Neural cell (in vitro differentiated cells): ENCODE measurements at regions not wholly inside any gene's neighbourhood (a gene's known extent, or its start where the extent isn't known, plus 50 kb on each side); places are given as distances from the start of the nearest gene placed in this dataset.

Experiments
- H2AFZ ChIP-seq: fragments of 200-600, 300-800 bp; sonication (generic), shearing (Covaris generic); 2 replicates; pipeline ENCODE4 v1.6.0; 2014; ENCODE audit warnings: low read depth, mild to moderate bottlenecking, antibody characterized with exemption, low read length, moderate library complexity
- H3F3A ChIP-seq: fragments of 200-600 bp; shearing (Covaris generic); 2 replicates; pipeline ENCODE4 v1.6.1; 2016; ENCODE audit warnings: mild to moderate bottlenecking, moderate library complexity, mixed read lengths, antibody characterized with exemption, low read length; ENCODE audit not compliant: insufficient read depth, poor library complexity, severe bottlenecking
- H3K27ac ChIP-seq: fragments of 200-600, 300-800 bp; sonication (generic), shearing (Covaris generic); 2 replicates; pipeline ENCODE4 v1.5.1; 2014; ENCODE audit warnings: mild to moderate bottlenecking, low read length, moderate library complexity
- H3K27me3 ChIP-seq: fragments of 300-800, 200-600 bp; sonication (generic), shearing (Covaris generic); 2 replicates; pipeline ENCODE4 v1.6.0; 2014; ENCODE audit warnings: mild to moderate bottlenecking, low read depth, low read length, moderate library complexity; ENCODE audit not compliant: insufficient read depth
- H3K36me3 ChIP-seq: fragments of 300-800, 200-600 bp; sonication (generic), shearing (Covaris generic); 2 replicates; pipeline ENCODE4 v1.5.1; 2014; ENCODE audit warnings: mild to moderate bottlenecking, antibody characterized with exemption, low read length, moderate library complexity; ENCODE audit not compliant: insufficient read depth
- H3K4me2 ChIP-seq: fragments of 300-800, 200-600 bp; sonication (generic), shearing (Covaris generic); 2 replicates; pipeline ENCODE4 v1.6.0; 2014; ENCODE audit warnings: mild to moderate bottlenecking, low read length
- H3K4me3 ChIP-seq: fragments of 300-800, 200-600 bp; sonication (generic), shearing (Covaris generic); 2 replicates; pipeline ENCODE4 v1.5.1; 2014; ENCODE audit warnings: mild to moderate bottlenecking, low read length, moderate library complexity
- H3K79me2 ChIP-seq: fragments of 200-600 bp; shearing (Covaris generic); replicated peaks from 2 replicates; pipeline ENCODE4 v1.6.0; 2014; ENCODE audit warnings: mild to moderate bottlenecking, low read length, moderate library complexity; ENCODE audit not compliant: insufficient read depth
- H3K9ac ChIP-seq: fragments of 300-800, 200-600 bp; sonication (generic), shearing (Covaris generic); 2 replicates; pipeline ENCODE4 v1.6.1; 2016; ENCODE audit warnings: mild to moderate bottlenecking, low read length, mixed read lengths
- H3K9me2 ChIP-seq: fragments of 200-600 bp; shearing (Covaris generic); 2 replicates; pipeline ENCODE4 v1.6.1; 2016; ENCODE audit warnings: mild to moderate bottlenecking, low read length, mixed read lengths; ENCODE audit not compliant: insufficient read depth
- H3K9me3 ChIP-seq: fragments of 200-600, 300-800 bp; sonication (generic), shearing (Covaris generic); 2 replicates; pipeline ENCODE4 v1.6.1; 2016; ENCODE audit warnings: mild to moderate bottlenecking, mixed run types, low read length, moderate library complexity, mixed read lengths
- H4K20me1 ChIP-seq: fragments of 200-600 bp; shearing (Covaris generic); 2 replicates; pipeline ENCODE4 v1.6.1; 2016; ENCODE audit warnings: mild to moderate bottlenecking, mixed run types; ENCODE audit not compliant: insufficient read depth
- CTCF ChIP-seq: fragments of 450-650 bp; IDR thresholded peaks from 2 replicates; pipeline ENCODE4 v1.5.1; 2014; ENCODE audit warnings: antibody characterized with exemption, mild to moderate bottlenecking, moderate library complexity; ENCODE audit not compliant: poor library complexity, severe bottlenecking
- EP300 ChIP-seq: fragments of 450-650 bp; conservative IDR thresholded peaks from 2 replicates; pipeline ENCODE4 v1.6.1; 2014; ENCODE audit warnings: antibody characterized with exemption, mild to moderate bottlenecking, moderate library complexity; ENCODE audit not compliant: poor library complexity, severe bottlenecking
- EZH2 ChIP-seq: fragments of 200-600, 300-800 bp; shearing (Covaris generic), sonication (generic); IDR thresholded peaks from 2 replicates; pipeline ENCODE4 v1.6.1; 2014; ENCODE audit warnings: antibody characterized with exemption, low read length, borderline replicate concordance, mild to moderate bottlenecking; ENCODE audit not compliant: insufficient read depth, poor library complexity, severe bottlenecking
- MXI1 ChIP-seq: fragments of 450-650 bp; conservative IDR thresholded peaks from 2 replicates; pipeline ENCODE4 v1.6.1; 2014; ENCODE audit warnings: antibody characterized with exemption, mild to moderate bottlenecking; ENCODE audit not compliant: poor library complexity, severe bottlenecking
- POLR2AphosphoS5 ChIP-seq: IDR thresholded peaks from 2 replicates; pipeline ENCODE4 v1.6.1; 2012
- RAD21 ChIP-seq: fragments of 450-650 bp; conservative IDR thresholded peaks from 2 replicates; pipeline ENCODE4 v1.6.1; 2014; ENCODE audit warnings: antibody characterized with exemption, mild to moderate bottlenecking, moderate library complexity
- REST ChIP-seq: IDR thresholded peaks from 2 replicates; pipeline ENCODE4 v1.6.1; 2012; ENCODE audit warnings: borderline replicate concordance
- SMC3 ChIP-seq: fragments of 450-650 bp; conservative IDR thresholded peaks from 2 replicates; pipeline ENCODE4 v1.6.1; 2014; ENCODE audit warnings: antibody characterized with exemption, mild to moderate bottlenecking, moderate library complexity; ENCODE audit not compliant: poor library complexity
- TAF1 ChIP-seq: IDR thresholded peaks from 2 replicates; pipeline ENCODE4 v1.6.1; 2012; ENCODE audit warnings: low read depth

- Histone ChIP-seq H3K79me2 (no peaks in the 10 kb centered on the region), H3K9me2 (no peaks in the 10 kb centered on the region), H3K27me3 (no peaks in the 10 kb centered on the region), H3K4me3 (no peak overlapping the region), H4K20me1 (no peaks in the 10 kb centered on the region), H3K9ac (no peak overlapping the region), H3K36me3 (no peaks in the 10 kb centered on the region), H3K9me3 (no peaks in the 10 kb centered on the region), H3K27ac (no peak overlapping the region), H3F3A (no peaks in the 10 kb centered on the region), H2AFZ (no peak overlapping the region), H3K4me2 (no peak overlapping the region)
- no peak for TF ChIP-seq EZH2
- no peak for TF ChIP-seq MXI1
- TF ChIP-seq EP300 = no peak
- no peak for TF ChIP-seq SMC3
- no peak for TF ChIP-seq TAF1
- no peak for TF ChIP-seq CTCF
- TF ChIP-seq RAD21 = no peak
- no peak for TF ChIP-seq REST
- TF ChIP-seq POLR2AphosphoS5 = no peak
These were observed 638.9 kb upstream of the EPHA6 start for GRCh38 chr3:96175500-96175899.

GRCh38 chr3:96182756-96183155, 631.6 kb upstream of the EPHA6 start:
- TF ChIP-seq MXI1 = no peak
- no peak for TF ChIP-seq SMC3
- TF ChIP-seq RAD21 = no peak
- TF ChIP-seq POLR2AphosphoS5 = no peak
- no peak for TF ChIP-seq CTCF
- no peak for TF ChIP-seq REST
- no peak for TF ChIP-seq EP300
- TF ChIP-seq EZH2 = no peak
- no peak for TF ChIP-seq TAF1
- Histone ChIP-seq H3F3A (no peaks in the 10 kb centered on the region), H3K9me3 (no peaks in the 10 kb centered on the region)

More at GRCh38 chr3:96182756-96183155, 631.6 kb upstream of the EPHA6 start:
- Histone ChIP-seq H3K4me2 (no peak overlapping the region), H3K9me2 (no peaks in the 10 kb centered on the region), H3K27me3 (no peaks in the 10 kb centered on the region), H3K27ac (no peak overlapping the region), H3K4me3 (no peak overlapping the region), H3K36me3 (no peaks in the 10 kb centered on the region), H3K79me2 (no peaks in the 10 kb centered on the region), H4K20me1 (no peaks in the 10 kb centered on the region), H2AFZ (no peak overlapping the region), H3K9ac (no peak overlapping the region)
